HG02571 (cell line): ENCODE measurements at regions not wholly inside any gene's neighbourhood (a gene's known extent, or its start where the extent isn't known, plus 50 kb on each side); places are given as distances from the start of the nearest gene placed in this dataset.
"Not testable (repeated sequence)": the region's sequence is repeated elsewhere in the genome, so short reads cannot be mapped to it uniquely, and the experiment has no call there.

Experiments
- ATAC-seq: cut with Tn5 transposase; IDR thresholded peaks from one replicate; pipeline ENCODE4 v1.9.1; 2021; ENCODE audit warnings: mild to moderate bottlenecking, moderate library complexity; ENCODE audit not compliant: unreplicated experiment

GRCh38 chr6:67920040-67920439 is 715.0 kb upstream of the ADGRB3 start:
- ATAC-seq = not testable (repeated sequence)

GRCh38 chr6:67916399-67916798 is 718.7 kb upstream of the ADGRB3 start:
- no peak for ATAC-seq

- no peak for ATAC-seq
Observed at GRCh38 chr6:67914419-67914818, 720.7 kb upstream of the ADGRB3 start.

- no peak for ATAC-seq
Observed at GRCh38 chr6:67909354-67909753, 725.7 kb upstream of the ADGRB3 start.

- ATAC-seq = no peak
Observed at GRCh38 chr6:67908379-67908778, 726.7 kb upstream of the ADGRB3 start.

- not testable (repeated sequence) for ATAC-seq
Observed at GRCh38 chr6:67904735-67905134, 730.3 kb upstream of the ADGRB3 start.

- ATAC-seq = no peak
Observed at GRCh38 chr6:67898875-67899274, 736.2 kb upstream of the ADGRB3 start.

- no peak for ATAC-seq
Observed at GRCh38 chr6:67897998-67898607, 737.0 kb upstream of the ADGRB3 start.

GRCh38 chr6:67896476-67896875 is 738.6 kb upstream of the ADGRB3 start:
- no peak for ATAC-seq

- no peak for ATAC-seq
Observed at GRCh38 chr6:67889682-67889995, 745.4 kb upstream of the ADGRB3 start.

GRCh38 chr6:67888886-67889681 is 746.0 kb upstream of the ADGRB3 start:
- ATAC-seq = no peak

GRCh38 chr6:67888546-67888885 is 746.6 kb upstream of the ADGRB3 start:
- ATAC-seq = no peak

GRCh38 chr6:67887747-67888545 is 747.1 kb upstream of the ADGRB3 start:
- no peak for ATAC-seq

- ATAC-seq = no peak
Observed at GRCh38 chr6:67887419-67887746, 747.7 kb upstream of the ADGRB3 start.

GRCh38 chr6:67886840-67887292 is 748.2 kb upstream of the ADGRB3 start:
- no peak for ATAC-seq

GRCh38 chr6:67886036-67886707 is 748.9 kb upstream of the ADGRB3 start:
- no peak for ATAC-seq

GRCh38 chr6:67885081-67886033 is 749.7 kb upstream of the ADGRB3 start:
- ATAC-seq = no peak

GRCh38 chr6:67884442-67884841 is 750.6 kb upstream of the ADGRB3 start:
- ATAC-seq = no peak

GRCh38 chr6:67883500-67884366 is 751.3 kb upstream of the ADGRB3 start:
- no peak for ATAC-seq
